Endodermal cell (in vitro differentiated cells): ENCODE measurements at regions not wholly inside any gene's neighbourhood (a gene's known extent, or its start where the extent isn't known, plus 50 kb on each side); places are given as distances from the start of the nearest gene placed in this dataset.

ENCODE experiments used
- DNase-seq: peaks from one replicate; pipeline ENCODE4 v3.0.0-alpha.2; 2017
- H3K27ac ChIP-seq: 2 replicates; pipeline ENCODE4 v1.5.1; 2013; ENCODE audit warnings: mild to moderate bottlenecking, low read depth, low read length, moderate library complexity
- H3K27me3 ChIP-seq: 2 replicates; pipeline ENCODE4 v1.6.1; 2013; ENCODE audit warnings: mild to moderate bottlenecking, low read length, moderate library complexity; ENCODE audit not compliant: insufficient read depth, control insufficient read depth, poor library complexity, severe bottlenecking
- H3K36me3 ChIP-seq: 2 replicates; pipeline ENCODE4 v1.7.0; 2013; ENCODE audit warnings: mild to moderate bottlenecking, low read length, moderate library complexity; ENCODE audit not compliant: control insufficient read depth, insufficient read depth
- H3K4me1 ChIP-seq: one replicate; pipeline ENCODE4 v1.7.0; 2013; ENCODE audit warnings: low read length; ENCODE audit not compliant: control insufficient read depth, insufficient read depth
- H3K4me3 ChIP-seq: 2 replicates; pipeline ENCODE4 v1.5.1; 2013; ENCODE audit warnings: mild to moderate bottlenecking, low read length, moderate library complexity
- H3K9ac ChIP-seq: 2 replicates; pipeline ENCODE4 v1.6.1; 2013; ENCODE audit warnings: mild to moderate bottlenecking, low read length, moderate library complexity; ENCODE audit not compliant: poor library complexity, severe bottlenecking; ENCODE audit errors: extremely low read depth
- H3K9me3 ChIP-seq: 2 replicates; pipeline ENCODE4 v1.6.1; 2013; ENCODE audit warnings: mild to moderate bottlenecking, low read length, moderate library complexity; ENCODE audit not compliant: control insufficient read depth
- H3K27ac Mint-ChIP-seq: 2 replicates; pipeline ENCODE4 v1.8.0; 2020; ENCODE audit warnings: mixed read lengths
- H3K27me3 Mint-ChIP-seq: 2 replicates; pipeline ENCODE4 v1.8.0; 2021; ENCODE audit warnings: mild to moderate bottlenecking, mixed read lengths; ENCODE audit not compliant: insufficient read depth
- H3K36me3 Mint-ChIP-seq: 2 replicates; pipeline ENCODE4 v1.8.0; 2020; ENCODE audit warnings: low read depth, mixed read lengths
- H3K4me1 Mint-ChIP-seq: 2 replicates; pipeline ENCODE4 v1.8.0; 2020; ENCODE audit warnings: mixed read lengths
- H3K4me3 Mint-ChIP-seq: 2 replicates; pipeline ENCODE4 v1.8.0; 2020; ENCODE audit warnings: mild to moderate bottlenecking, moderate library complexity, mixed read lengths
- H3K9me3 Mint-ChIP-seq: 2 replicates; pipeline ENCODE4 v1.8.0; 2020; ENCODE audit warnings: mild to moderate bottlenecking, mixed read lengths
- CTCF ChIP-seq: fragments of 200-600 bp; sonication (generic); conservative IDR thresholded peaks from 2 replicates; pipeline ENCODE4 v1.5.0; 2021; ENCODE audit warnings: antibody characterized with exemption, mild to moderate bottlenecking
- WGBS, 2 experiments: methylation state at CpG; one replicate each; pipeline versions ENCODE4 v1.1.5 to v1.1.7; 2013; ENCODE audit warnings: missing lambda C conversion rate in 2 of 2, mixed read lengths in 1 of 2; ENCODE audit not compliant: insufficient coverage in 1 of 2, insufficient read length in 1 of 2; 5-methylcytosine and 5-hydroxymethylcytosine counted together

- H3K4me1 ChIP-seq: no peaks in the 10 kb centered on the region
- no peaks in the 10 kb centered on the region for H3K36me3 Mint-ChIP-seq
- H3K27me3 ChIP-seq: no peaks in the 10 kb centered on the region
- TF ChIP-seq CTCF: no peak
- H3K4me3 ChIP-seq: no peak overlapping the region
- no peaks in the 10 kb centered on the region for H3K9me3 ChIP-seq
- H3K9me3 Mint-ChIP-seq: no peaks in the 10 kb centered on the region
- H3K27ac ChIP-seq: no peak overlapping the region
- no peak overlapping the region for H3K9ac ChIP-seq
- H3K27ac Mint-ChIP-seq: no peak overlapping the region
- H3K36me3 ChIP-seq: no peaks in the 10 kb centered on the region
- DNase-seq: no peak
- no peaks in the 10 kb centered on the region for H3K27me3 Mint-ChIP-seq
- no peaks in the 10 kb centered on the region for H3K4me1 Mint-ChIP-seq
- H3K4me3 Mint-ChIP-seq: no peak overlapping the region
These were observed 819.6 kb upstream of the ATXN8OS start for GRCh38 chr13:69288026-69288425.

DNA sequence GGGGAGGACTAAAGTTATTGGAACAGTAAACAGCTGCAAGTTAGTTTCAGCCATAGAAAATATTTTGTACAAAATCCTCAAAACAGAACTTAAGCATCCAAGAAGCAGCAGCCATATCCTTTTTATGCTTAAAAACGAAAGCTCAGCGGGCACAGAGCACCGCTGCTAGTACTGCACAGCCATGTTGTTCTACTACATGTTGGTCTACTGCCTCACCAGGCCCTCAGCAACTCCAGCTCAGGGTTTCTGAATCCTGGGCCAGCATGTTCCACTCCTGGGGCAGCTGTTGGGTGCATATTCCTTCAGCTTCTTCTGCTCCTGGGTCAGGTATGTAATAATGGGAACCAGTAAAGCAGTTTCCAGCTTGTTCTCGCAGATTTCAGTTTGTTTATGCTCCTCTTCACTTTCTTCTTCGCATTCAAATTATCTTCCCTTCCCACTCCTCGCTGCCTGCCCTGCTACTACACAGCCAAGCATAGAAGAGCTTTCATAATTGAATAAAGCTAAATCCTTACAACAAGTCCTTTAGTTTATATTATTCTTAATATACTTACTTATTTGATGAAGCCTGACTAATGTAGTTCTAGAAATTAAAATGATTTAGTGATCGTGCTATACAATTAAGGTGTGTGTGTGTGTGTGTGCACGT lies 820.5 kb upstream of the ATXN8OS start:
- no peaks in the 10 kb centered on the region for H3K36me3 Mint-ChIP-seq
- no peak overlapping the region for H3K9ac ChIP-seq
- H3K4me1 ChIP-seq: no peaks in the 10 kb centered on the region
- no peaks in the 10 kb centered on the region for H3K27me3 Mint-ChIP-seq
- DNase-seq: no peak
- no peak overlapping the region for H3K4me3 Mint-ChIP-seq
- H3K9me3 Mint-ChIP-seq: no peaks in the 10 kb centered on the region
- H3K36me3 ChIP-seq: no peaks in the 10 kb centered on the region
- 87 to 96% methylated on average over 5 to 8 of the region's 8 CpGs for WGBS, 2 experiments
- H3K27ac Mint-ChIP-seq: no peak overlapping the region
- no peak for TF ChIP-seq CTCF
- no peak overlapping the region for H3K4me3 ChIP-seq
- H3K9me3 ChIP-seq: no peaks in the 10 kb centered on the region
- H3K4me1 Mint-ChIP-seq: no peaks in the 10 kb centered on the region
- H3K27ac ChIP-seq: no peak overlapping the region
- no peaks in the 10 kb centered on the region for H3K27me3 ChIP-seq

DNA sequence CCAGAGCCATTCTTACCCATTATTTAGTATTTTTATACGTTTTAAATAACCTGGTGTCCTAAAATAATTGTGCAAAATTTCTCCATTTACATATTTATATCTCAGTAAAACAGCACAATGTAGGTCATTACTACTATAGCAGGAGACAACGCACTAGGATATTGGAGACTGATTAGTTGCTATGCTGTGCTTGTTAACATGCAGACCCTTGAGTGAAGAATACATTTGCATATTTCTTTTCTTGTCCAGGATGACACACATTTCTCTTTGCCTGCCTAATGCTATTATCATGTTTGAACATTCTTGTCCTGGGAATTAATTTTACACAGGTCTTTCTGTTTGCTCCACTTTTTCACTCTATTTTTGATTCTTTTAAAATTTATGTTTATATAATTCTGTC lies 823.8 kb upstream of the ATXN8OS start:
- Mint-ChIP-seq H3K27ac (no peak overlapping the region), H3K9me3 (no peaks in the 10 kb centered on the region), H3K4me3 (no peak overlapping the region), H3K4me1 (no peaks in the 10 kb centered on the region), H3K27me3 (no peaks in the 10 kb centered on the region), H3K36me3 (no peaks in the 10 kb centered on the region)
- TF ChIP-seq CTCF: no peak
- Histone ChIP-seq H3K36me3 (no peaks in the 10 kb centered on the region), H3K4me1 (no peaks in the 10 kb centered on the region), H3K4me3 (no peak overlapping the region), H3K27ac (no peak overlapping the region), H3K27me3 (no peaks in the 10 kb centered on the region), H3K9ac (no peak overlapping the region), H3K9me3 (no peaks in the 10 kb centered on the region)
- 90 to 100% methylated on average over 1 to 2 of the region's 2 CpGs for WGBS, 2 experiments
- DNase-seq: no peak
